Fibroblast of villous mesenchyme (primary cell): ENCODE measurements at regions not wholly inside any gene's neighbourhood (a gene's known extent, or its start where the extent isn't known, plus 50 kb on each side); places are given as distances from the start of the nearest gene placed in this dataset.

ENCODE experiments used
- DNase-seq: peaks from one replicate; pipeline ENCODE4 v3.0.0-alpha.2; 2010; ENCODE audit warnings: low read depth
- H3K4me3 ChIP-seq: 2 replicates; pipeline ENCODE4 v1.5.1; 2011; ENCODE audit warnings: low read depth, mild to moderate bottlenecking, low read length
- TF ChIP-seq, protein P1 (sequence below): IDR thresholded peaks from 2 replicates; pipeline ENCODE4 v1.5.1; 2012; ENCODE audit warnings: low read depth, mild to moderate bottlenecking, low read length; ENCODE audit not compliant: insufficient read depth

DNA sequence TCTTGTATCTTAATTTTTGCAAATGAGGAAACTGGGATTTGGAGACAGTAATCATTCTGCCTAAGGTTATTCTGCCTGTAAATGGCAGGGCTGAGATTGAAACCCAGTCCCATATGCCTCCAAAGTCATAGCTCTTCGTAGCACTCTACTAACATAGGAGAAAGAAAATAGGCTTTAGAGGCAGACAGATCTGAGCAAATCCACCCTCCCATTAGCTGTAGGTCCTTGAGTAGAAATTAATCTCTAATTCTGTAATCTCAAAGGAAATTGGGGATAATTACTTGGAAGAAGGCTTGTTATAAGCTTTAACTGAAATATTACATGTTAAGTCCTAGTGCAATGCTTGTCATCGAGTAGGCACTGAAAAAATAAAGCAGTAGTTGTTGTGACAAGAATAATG, 252.1 kb upstream of the PEX5L start:
- no peak overlapping the region for H3K4me3 ChIP-seq
- TF ChIP-seq, protein P1, sequence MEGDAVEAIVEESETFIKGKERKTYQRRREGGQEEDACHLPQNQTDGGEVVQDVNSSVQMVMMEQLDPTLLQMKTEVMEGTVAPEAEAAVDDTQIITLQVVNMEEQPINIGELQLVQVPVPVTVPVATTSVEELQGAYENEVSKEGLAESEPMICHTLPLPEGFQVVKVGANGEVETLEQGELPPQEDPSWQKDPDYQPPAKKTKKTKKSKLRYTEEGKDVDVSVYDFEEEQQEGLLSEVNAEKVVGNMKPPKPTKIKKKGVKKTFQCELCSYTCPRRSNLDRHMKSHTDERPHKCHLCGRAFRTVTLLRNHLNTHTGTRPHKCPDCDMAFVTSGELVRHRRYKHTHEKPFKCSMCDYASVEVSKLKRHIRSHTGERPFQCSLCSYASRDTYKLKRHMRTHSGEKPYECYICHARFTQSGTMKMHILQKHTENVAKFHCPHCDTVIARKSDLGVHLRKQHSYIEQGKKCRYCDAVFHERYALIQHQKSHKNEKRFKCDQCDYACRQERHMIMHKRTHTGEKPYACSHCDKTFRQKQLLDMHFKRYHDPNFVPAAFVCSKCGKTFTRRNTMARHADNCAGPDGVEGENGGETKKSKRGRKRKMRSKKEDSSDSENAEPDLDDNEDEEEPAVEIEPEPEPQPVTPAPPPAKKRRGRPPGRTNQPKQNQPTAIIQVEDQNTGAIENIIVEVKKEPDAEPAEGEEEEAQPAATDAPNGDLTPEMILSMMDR = no peak
- DNase-seq = no peak

DNA sequence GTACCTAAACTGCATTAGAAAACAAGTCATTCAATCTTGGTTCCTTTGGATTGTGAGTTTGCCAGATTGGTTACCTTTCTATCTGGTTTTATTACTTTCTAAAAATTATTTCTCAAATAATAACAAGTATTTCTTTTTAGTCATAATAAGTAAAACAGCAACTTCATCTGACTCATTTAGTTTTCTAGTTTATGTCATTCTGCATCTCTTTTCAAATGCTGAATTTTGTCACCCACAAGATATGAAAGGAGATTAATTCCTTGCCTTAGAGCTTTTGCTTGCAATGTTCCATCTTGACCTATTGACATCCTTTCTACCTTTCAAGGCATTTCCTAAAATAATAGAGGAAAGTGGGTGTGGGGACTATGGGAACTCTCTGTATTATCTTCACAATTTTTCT, 253.6 kb upstream of the PEX5L start:
- TF ChIP-seq, protein P1 = no peak
- H3K4me3 ChIP-seq = no peak overlapping the region
- DNase-seq = no peak

DNA sequence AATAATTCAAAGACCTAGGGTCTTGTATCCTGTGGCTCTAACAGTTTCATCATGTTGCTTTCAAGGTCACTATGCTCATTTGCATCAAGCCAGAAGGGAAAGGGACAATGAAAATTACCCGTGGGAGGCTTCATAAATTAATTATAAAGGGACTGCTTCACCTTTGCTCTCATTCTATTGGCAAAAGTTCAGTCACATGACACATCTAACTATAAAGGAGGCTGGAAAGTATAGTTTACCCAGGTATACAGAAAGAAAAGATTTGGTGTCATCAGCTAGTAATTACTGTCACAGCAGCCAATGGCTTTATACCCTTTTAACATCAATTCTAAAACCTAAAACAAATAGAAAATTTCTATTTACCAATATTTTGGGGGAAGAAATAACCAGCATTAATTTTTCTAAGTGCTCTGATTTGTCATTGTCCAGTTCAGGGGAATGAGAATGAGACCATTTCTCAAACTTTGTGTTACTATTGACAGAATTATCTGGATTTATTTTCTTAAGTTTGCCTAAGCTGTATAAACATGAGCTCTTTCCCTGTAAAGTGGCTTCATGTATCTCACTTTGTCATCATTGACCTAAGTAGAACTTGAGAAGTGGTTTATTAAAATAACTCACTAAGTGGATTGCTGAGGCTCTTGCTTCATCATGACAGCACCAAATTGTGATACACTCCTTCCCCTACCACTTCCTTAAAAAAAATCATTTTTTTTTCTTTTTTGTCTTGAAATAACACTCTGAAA, 257.7 kb upstream of the PEX5L start:
- TF ChIP-seq, protein P1 = no peak
- DNase-seq = no peak
- H3K4me3 ChIP-seq = no peak overlapping the region

DNA sequence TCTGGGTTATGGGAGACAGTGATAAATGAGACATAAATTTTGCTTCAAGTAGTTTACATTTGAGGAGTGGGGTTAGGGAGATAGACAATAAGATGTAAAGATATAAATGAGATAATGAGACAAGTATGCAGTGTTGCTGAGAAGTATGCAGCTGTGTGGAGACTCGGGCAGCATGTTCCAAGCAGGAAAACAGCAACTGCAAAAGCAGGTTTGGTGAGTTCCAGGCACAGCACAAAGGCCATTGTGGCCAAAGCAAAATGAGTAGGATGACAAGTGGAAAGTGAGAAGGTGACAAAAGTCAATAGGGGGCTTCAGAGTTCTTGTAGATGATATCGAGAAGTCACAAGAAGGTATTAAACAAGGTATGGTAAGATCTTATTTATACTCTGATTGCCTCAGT, 259.1 kb upstream of the PEX5L start:
- no peak overlapping the region for H3K4me3 ChIP-seq
- DNase-seq = no peak
- TF ChIP-seq, protein P1 = no peak

DNA sequence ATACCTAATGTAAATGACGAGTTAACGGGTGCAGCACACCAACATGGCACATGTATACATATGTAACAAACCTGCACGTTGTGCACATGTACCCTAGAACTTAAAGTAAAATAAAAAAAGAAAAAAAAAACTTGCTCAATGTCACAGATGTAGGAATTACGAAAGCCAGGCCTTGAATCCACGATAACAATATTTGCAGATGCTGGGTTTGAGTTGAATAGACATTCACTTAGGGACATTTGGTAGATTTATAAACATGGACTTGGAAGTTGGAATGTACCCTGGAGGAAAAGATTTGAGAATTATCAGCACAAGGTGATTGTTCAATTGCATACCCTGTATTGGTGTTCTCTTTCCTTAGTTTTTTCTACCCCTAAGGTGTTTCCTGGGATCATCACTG, 260.2 kb upstream of the PEX5L start:
- TF ChIP-seq, protein P1 = no peak
- DNase-seq = no peak
- no peak overlapping the region for H3K4me3 ChIP-seq

DNA sequence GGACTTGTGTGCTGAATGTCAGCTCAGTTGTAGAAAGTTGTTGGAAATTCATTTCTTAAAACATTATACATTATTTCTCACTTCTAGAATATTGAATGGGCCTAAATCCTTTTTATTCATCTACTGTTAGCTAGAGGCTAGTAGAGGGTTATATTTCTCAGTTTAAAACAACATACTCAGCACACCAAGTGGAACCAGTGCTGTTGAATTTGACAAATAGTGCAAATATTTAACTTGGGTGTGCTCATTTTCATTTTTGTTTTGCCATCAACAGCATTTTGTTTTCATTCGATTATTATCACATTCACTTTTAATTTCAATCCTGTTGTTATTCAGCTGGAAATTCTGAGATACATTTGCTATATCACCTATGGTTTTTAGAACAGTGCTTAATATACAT, 269.4 kb upstream of the PEX5L start:
- H3K4me3 ChIP-seq = no peak overlapping the region
- TF ChIP-seq, protein P1 = no peak
- DNase-seq = no peak

DNA sequence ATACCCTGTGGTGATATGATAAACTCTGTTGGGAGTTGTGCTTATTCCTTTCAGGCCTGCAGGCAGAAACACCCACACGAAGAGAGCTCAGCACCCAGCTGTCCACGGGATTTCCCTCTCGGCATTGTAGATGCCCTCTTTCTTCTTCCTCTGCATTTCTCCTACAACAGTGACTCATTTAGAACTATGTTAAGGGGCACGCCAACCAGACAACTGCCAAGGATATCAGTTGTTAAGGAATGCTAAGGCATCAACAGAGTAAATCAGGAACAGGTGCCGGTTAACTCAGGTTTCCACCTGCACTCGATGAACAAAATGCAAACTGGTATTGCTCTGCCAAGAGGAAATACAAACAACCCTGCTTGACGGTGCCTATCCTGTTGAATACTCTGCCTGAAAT, 270.0 kb upstream of the PEX5L start:
- TF ChIP-seq, protein P1 = no peak
- DNase-seq = no peak
- H3K4me3 ChIP-seq = no peak overlapping the region
